ENCODE measurements at regions not wholly inside any gene's neighbourhood (a gene's known extent, or its start where the extent isn't known, plus 50 kb on each side); places are given as distances from the start of the nearest gene placed in this dataset.

- Mint-ChIP-seq H3K4me3 (ENCODE audit: unreplicated experiment) (no peak overlapping the region), H3K27ac (ENCODE audit: unreplicated experiment) (no peak overlapping the region)
- no peak for TF ChIP-seq CTCF (IDR thresholded peaks at IDR 0.05)
Observed at GRCh38 chr7:91579837-91580236, 300.7 kb downstream of the MTERF1 start.

GRCh38 chr7:91582799-91583477, 297.6 kb downstream of the MTERF1 start:
- Mint-ChIP-seq H3K27me3 (ENCODE audit: low read depth) (peaks cover 2% of the 10 kb centered on the region), H3K9me3 (ENCODE audit: low read depth) (peaks cover 9% of the 10 kb centered on the region), H3K4me1 (ENCODE audit: low read depth) (no peaks in the 10 kb centered on the region), H3K27ac (ENCODE audit: unreplicated experiment) (no peak overlapping the region), H3K36me3 (ENCODE audit: low read depth) (no peaks in the 10 kb centered on the region), H3K4me3 (ENCODE audit: unreplicated experiment) (no peak overlapping the region)
- DNase-seq (ENCODE audit: low spot score): no peak
- no peak for TF ChIP-seq CTCF (IDR thresholded peaks at IDR 0.05)

More at GRCh38 chr7:91579837-91580236, 300.7 kb downstream of the MTERF1 start:
- Mint-ChIP-seq H3K4me1 (ENCODE audit: low read depth) (no peaks in the 10 kb centered on the region), H3K9me3 (ENCODE audit: low read depth) (peaks cover 11% of the 10 kb centered on the region), H3K27me3 (ENCODE audit: low read depth) (no peaks in the 10 kb centered on the region), H3K36me3 (ENCODE audit: low read depth) (peaks cover 5% of the 10 kb centered on the region)
- DNase-seq (ENCODE audit: low spot score): no peak

GRCh38 chr7:91596287-91596686, 284.2 kb downstream of the MTERF1 start:
- no peak for TF ChIP-seq CTCF (IDR thresholded peaks at IDR 0.05)
- peaks cover 10% of the 10 kb centered on the region for H3K9me3 Mint-ChIP-seq (ENCODE audit: low read depth)
- no peak overlapping the region for H3K4me3 Mint-ChIP-seq (ENCODE audit: unreplicated experiment)
- H3K36me3 Mint-ChIP-seq (ENCODE audit: low read depth): peaks cover 7% of the 10 kb centered on the region
- H3K4me1 Mint-ChIP-seq (ENCODE audit: low read depth): no peaks in the 10 kb centered on the region
- H3K27me3 Mint-ChIP-seq (ENCODE audit: low read depth): peaks cover 3% of the 10 kb centered on the region
- no peak for DNase-seq (ENCODE audit: low spot score)
- H3K27ac Mint-ChIP-seq (ENCODE audit: unreplicated experiment): no peak overlapping the region

GRCh38 chr7:91598791-91599190, 281.7 kb downstream of the MTERF1 start:
- Mint-ChIP-seq H3K27ac (ENCODE audit: unreplicated experiment) (no peak overlapping the region), H3K9me3 (ENCODE audit: low read depth) (no peaks in the 10 kb centered on the region), H3K4me3 (ENCODE audit: unreplicated experiment) (no peak overlapping the region), H3K4me1 (ENCODE audit: low read depth) (no peaks in the 10 kb centered on the region), H3K36me3 (ENCODE audit: low read depth) (no peaks in the 10 kb centered on the region), H3K27me3 (ENCODE audit: low read depth) (no peaks in the 10 kb centered on the region)
- no peak for DNase-seq (ENCODE audit: low spot score)
- TF ChIP-seq CTCF (IDR thresholded peaks at IDR 0.05): no peak

- H3K36me3 Mint-ChIP-seq (ENCODE audit: low read depth): no peaks in the 10 kb centered on the region
- H3K4me3 Mint-ChIP-seq (ENCODE audit: unreplicated experiment): no peak overlapping the region
- H3K4me1 Mint-ChIP-seq (ENCODE audit: low read depth): no peaks in the 10 kb centered on the region
- H3K27me3 Mint-ChIP-seq (ENCODE audit: low read depth): no peaks in the 10 kb centered on the region
- no peak for TF ChIP-seq CTCF (IDR thresholded peaks at IDR 0.05)
- H3K27ac Mint-ChIP-seq (ENCODE audit: unreplicated experiment): no peak overlapping the region
- H3K9me3 Mint-ChIP-seq (ENCODE audit: low read depth): no peaks in the 10 kb centered on the region
- DNase-seq (ENCODE audit: low spot score): no peak
Observed at GRCh38 chr7:91600112-91600511, 280.4 kb downstream of the MTERF1 start.

Measured in chondrocyte (in vitro differentiated cells).